Cardiac fibroblast (primary cell): ENCODE measurements at regions not wholly inside any gene's neighbourhood (a gene's known extent, or its start where the extent isn't known, plus 50 kb on each side); places are given as distances from the start of the nearest gene placed in this dataset.

Source experiments
- DNase-seq, 2 donors: peaks; one replicate each; pipeline versions ENCODE4 v3.0.0 to v3.0.0-alpha.2; 2010; ENCODE audit warnings: low read depth in 2 of 2
- H3K4me3 ChIP-seq, 2 donors: replicated peaks in 1 of 2; 1 replicate in 1 of 2; 2 replicates in 1 of 2; pipeline ENCODE4 v1.5.1; 2011; ENCODE audit warnings: low read depth in 2 of 2, low read length in 2 of 2, mild to moderate bottlenecking in 2 of 2, moderate library complexity in 1 of 2
- CTCF ChIP-seq: IDR thresholded peaks from one replicate; pipeline ENCODE4 v1.5.1; 2011; ENCODE audit warnings: low read depth, mild to moderate bottlenecking, low read length, inconsistent platforms

GRCh38 chr18:9038277-9038871 is 64.1 kb upstream of the NDUFV2 start:
- peak; percentile 8 to 35 for DNase-seq
- H3K4me3 ChIP-seq = no peak overlapping the region
- no peak for TF ChIP-seq CTCF

- no peak for DNase-seq
- TF ChIP-seq CTCF = no peak
- no peak overlapping the region for H3K4me3 ChIP-seq
Observed at GRCh38 chr18:9039441-9040071, 62.9 kb upstream of the NDUFV2 start.

GRCh38 chr18:9042766-9043481 is 59.6 kb upstream of the NDUFV2 start:
- no peak overlapping the region for H3K4me3 ChIP-seq
- DNase-seq = no peak
- TF ChIP-seq CTCF = no peak

DNA sequence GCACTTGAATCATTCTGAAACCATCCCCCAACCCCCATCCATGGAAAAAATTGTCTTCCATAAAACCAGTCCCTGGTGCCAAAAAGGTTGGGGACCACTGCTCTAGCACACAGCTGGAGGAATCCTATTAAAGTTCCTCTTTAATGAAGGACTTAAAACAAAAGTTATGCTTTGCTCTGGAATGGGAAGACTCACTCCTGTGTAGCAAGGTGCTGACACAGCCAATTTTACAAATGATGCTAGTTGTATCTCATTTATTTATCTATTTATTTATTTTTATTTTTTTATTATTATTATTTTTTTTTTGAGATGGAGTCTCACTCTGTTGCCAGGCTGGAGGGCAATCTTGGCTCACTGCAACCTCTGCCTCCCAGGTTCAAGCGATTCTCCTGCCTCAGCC is 58.9 kb upstream of the NDUFV2 start:
- no peak overlapping the region for H3K4me3 ChIP-seq
- no peak for DNase-seq
- no peak for TF ChIP-seq CTCF

- no peak for DNase-seq
- no peak overlapping the region for H3K4me3 ChIP-seq
- TF ChIP-seq CTCF = no peak
Observed at GRCh38 chr18:9047715-9048114, 54.8 kb upstream of the NDUFV2 start.

- TF ChIP-seq CTCF = no peak
- H3K4me3 ChIP-seq = no peak overlapping the region
- no peak for DNase-seq
Observed at GRCh38 chr18:9048236-9048635, 54.3 kb upstream of the NDUFV2 start.
